GM21447 (cell line): ENCODE measurements at regions not wholly inside any gene's neighbourhood (a gene's known extent, or its start where the extent isn't known, plus 50 kb on each side); places are given as distances from the start of the nearest gene placed in this dataset.
"Not testable (repeated sequence)": the region's sequence is repeated elsewhere in the genome, so short reads cannot be mapped to it uniquely, and the experiment has no call there.

Source experiments
- ATAC-seq: cut with Tn5 transposase; IDR thresholded peaks from one replicate; pipeline ENCODE4 v1.9.1; 2021; ENCODE audit not compliant: unreplicated experiment

DNA sequence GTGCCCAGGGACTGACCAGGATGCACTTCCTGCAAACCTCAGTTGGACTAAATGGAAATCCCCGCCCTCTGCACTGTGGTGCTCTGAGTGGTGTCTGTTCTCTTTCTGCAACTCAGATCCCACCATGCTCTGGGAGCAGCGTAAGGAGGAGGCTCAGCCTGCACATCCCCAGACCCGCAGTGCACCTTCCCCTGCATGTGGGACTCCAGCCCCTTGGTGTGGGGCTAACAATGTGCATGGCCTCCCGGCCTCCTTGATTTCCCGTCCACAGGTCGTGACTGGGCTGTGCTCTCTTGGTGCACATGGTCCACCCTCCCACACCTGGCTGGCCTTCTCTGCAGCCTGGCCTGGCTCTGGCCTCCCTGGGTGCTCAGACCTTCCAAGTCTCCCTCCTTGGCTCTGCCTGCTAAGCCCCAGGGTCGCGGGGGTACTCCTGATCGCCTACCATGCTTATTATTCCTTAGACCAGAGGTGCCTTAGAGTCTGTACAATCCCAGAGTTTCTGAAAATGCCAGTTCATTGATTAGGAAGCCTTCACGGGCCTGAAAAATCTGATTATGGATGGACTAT, 397.5 kb downstream of the IRX2 start:
- ATAC-seq: no peak

DNA sequence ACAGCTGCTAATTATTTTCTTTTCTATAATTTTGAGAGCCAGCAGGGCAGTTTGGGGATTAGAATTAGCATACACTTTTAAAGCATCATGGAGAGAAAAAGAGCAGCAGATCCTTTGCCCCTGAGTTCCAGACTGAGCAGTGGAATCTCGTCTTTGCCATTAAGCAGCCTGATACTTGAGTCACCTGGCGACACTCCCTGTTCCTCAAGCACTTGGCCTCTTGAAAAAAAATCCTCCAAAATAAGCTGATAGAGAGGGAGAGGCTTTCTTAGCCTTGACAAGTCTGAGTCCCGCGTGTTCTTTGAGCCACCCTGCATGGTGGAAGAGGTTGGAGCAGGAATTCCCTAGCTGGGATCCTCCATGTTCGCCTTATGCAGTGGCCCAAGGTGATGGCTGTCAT, 398.3 kb downstream of the IRX2 start:
- no peak for ATAC-seq

DNA sequence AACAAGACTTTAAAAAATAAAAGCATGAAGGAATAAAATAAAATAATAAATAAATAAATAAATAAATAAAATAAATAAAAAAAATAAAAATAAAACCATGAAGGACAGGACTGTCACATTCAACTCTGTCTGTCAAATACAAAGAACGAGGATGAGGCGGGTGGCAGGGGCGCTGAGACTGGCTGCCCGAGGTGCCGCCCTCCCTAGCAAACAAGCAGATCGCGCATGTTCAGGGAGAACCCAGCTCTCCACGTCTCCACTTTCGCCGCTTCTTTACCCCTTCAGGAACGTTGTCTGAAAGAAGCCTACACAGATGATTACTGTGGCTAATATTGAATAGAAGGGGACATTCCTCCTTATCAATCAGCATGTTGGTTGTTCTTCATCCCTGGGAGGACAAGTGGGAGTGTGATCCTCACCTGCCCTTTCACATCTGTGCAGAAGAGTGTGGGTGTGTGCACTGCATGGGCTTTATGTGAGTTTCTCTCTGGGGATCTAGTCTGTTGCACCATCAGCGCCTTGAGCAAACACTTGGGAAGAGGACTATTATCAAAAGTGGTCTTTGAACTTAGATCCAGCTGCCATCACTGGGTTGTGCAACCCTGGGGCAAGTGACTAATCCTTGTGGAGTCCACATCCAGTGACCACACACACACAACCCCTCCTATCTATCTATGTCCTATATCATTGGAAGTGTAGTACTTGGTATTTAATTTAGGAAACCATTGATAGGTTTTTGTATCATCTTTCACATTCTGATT, 399.2 kb downstream of the IRX2 start:
- ATAC-seq: no peak

DNA sequence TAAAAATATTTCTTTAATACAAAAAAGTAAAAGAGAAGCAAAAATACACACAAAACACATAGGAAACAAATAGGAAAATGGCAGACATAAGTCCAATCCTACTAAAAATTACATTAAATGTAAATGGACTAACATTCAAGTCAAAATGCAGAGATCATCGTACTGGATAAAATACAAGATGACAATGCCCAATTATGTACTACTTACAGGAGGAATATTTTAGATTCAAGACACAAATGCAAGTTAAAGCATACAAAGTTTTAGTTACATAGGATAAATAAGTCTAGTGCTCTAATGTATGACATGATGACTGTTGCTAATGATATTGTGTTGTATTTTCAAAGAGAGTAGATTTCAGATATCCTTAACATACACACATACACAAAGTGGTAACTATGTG, 401.7 kb downstream of the IRX2 start:
- ATAC-seq: not testable (repeated sequence)

- ATAC-seq: no peak
Measured at GRCh38 chr5:2338686-2339085, 412.8 kb downstream of the IRX2 start.

GRCh38 chr5:2335733-2336515, 415.6 kb downstream of the IRX2 start:
- no peak for ATAC-seq

GRCh38 chr5:2335125-2335732, 416.2 kb downstream of the IRX2 start:
- no peak for ATAC-seq

DNA sequence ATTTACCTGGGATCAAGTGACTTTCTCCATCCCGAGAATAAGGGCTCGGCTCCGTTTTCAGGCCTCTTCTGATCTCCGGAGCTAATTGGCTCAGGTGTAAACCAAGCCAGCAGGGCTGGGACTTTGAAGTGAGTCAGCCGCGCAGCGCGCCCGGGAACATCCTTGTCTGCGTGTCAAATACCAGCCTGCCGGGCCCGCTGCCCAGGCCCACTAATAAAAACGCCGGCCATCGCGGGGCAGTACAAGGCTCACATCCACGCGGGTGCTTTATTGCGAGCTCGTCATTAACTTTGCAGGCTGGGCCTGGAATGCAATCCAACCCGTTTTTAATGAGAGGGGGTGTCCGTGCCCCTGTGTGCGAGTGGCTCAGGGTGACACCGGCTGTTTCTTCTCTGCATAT, 416.8 kb downstream of the IRX2 start:
- ATAC-seq: no peak

- ATAC-seq: no peak
Measured at GRCh38 chr5:2333291-2333690, 418.2 kb downstream of the IRX2 start.

GRCh38 chr5:2332521-2332920, 419.0 kb downstream of the IRX2 start:
- ATAC-seq: no peak

GRCh38 chr5:2330325-2331130, 420.9 kb downstream of the IRX2 start:
- ATAC-seq: no peak

GRCh38 chr5:2329741-2330140, 421.7 kb downstream of the IRX2 start:
- ATAC-seq: no peak

DNA sequence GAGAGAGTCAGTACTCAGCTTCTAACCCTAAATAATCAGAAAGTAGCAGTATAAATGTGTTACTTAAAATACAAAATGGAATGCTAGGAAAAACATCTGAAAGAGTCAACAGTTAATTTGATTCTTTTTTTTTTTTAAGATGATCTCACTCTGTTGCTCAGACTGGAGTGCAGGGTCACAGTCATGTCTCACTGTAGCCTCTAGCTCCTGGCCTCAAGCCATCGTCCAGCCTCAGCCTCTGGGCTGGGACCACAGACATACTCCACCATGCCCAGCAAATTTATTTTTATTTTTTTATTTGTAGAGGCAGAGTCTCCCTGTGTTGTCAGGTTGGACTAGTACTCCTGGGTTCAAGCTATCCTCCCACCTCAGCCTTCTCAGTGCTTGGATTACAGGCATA, 424.9 kb downstream of the IRX2 start:
- ATAC-seq: no peak

DNA sequence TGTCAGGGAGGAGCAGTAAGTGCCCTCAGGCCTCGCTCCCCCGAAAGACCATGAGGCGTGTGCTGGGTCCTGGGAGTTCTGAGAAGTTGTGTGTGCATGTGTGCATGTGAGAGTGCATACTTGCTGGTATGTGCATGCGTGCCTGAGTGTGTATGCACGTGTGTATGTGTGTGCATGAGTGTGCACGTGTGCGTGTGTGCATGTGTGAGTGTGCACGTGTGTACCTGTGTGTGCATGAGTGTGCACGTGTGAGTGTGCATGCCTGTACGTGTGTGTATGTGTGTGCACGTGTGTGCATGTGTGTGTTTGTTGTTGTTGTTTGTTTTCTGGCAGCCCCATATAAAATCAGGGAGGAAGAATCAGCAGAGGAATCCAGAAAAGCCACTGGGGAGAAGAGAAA, 426.7 kb downstream of the IRX2 start:
- ATAC-seq: no peak

- ATAC-seq: no peak
Measured at GRCh38 chr5:2320611-2321010, 430.9 kb downstream of the IRX2 start.

DNA sequence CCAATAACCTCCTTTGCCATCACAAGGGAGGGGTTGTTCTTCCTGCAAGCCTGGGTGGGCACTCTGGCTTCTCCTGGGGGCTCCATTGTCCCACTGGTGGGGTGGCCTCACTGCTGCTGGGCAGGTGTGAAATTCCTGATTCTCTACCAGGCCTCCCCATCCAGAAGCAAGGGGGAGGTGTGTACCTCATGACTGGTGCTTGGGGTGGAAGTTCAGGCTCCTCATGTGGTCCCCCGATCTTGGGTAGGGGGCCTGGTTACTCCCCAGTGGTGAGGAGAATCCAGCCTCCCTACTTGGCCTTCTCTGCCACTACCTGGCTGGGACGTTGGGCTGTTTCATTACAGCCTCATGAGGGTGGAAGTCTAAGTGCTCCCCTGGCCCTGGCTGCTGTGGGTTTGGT, 433.9 kb downstream of the IRX2 start:
- no peak for ATAC-seq

GRCh38 chr5:2311851-2312250, 429.1 kb upstream of the IRX4 start:
- ATAC-seq: no peak

GRCh38 chr5:2310946-2311345, 428.2 kb upstream of the IRX4 start:
- ATAC-seq: no peak

- ATAC-seq: no peak
Measured at GRCh38 chr5:2307631-2308030, 424.9 kb upstream of the IRX4 start.

GRCh38 chr5:2306711-2307110, 424.0 kb upstream of the IRX4 start:
- no peak for ATAC-seq
